ENCODE measurements at regions not wholly inside any gene's neighbourhood (a gene's known extent, or its start where the extent isn't known, plus 50 kb on each side); places are given as distances from the start of the nearest gene placed in this dataset.

- TF ChIP-seq CTCF (IDR thresholded peaks at IDR 0.05; ENCODE audit: borderline replicate concordance, extremely low read depth, insufficient read depth): no peak
- H3K27ac ChIP-seq (ENCODE audit: low read depth in 2 of 2, low read length in 2 of 2): no peak overlapping the region
- no peak for FAIRE-seq
- no peaks in the 10 kb centered on the region for H3K4me1 ChIP-seq (ENCODE audit: control insufficient read depth in 2 of 3, insufficient read depth in 2 of 3, low read depth in 1 of 3, low read length in 3 of 3)
- H3K9me3 ChIP-seq (ENCODE audit: control insufficient read depth in 2 of 3, insufficient read depth in 1 of 3, low read length in 3 of 3): no peaks in the 10 kb centered on the region
- intact Hi-C loops (cut with DNase I): no loop called here
- DNase-seq: peak in 1 of 5 donors; percentile 57
- H3K27me3 ChIP-seq (ENCODE audit: control insufficient read depth, insufficient read depth, low read length): no peaks in the 10 kb centered on the region
- H3K9ac ChIP-seq (ENCODE audit: low read length in 3 of 3): no peak overlapping the region
- H3K36me3 ChIP-seq (ENCODE audit: control insufficient read depth in 2 of 3, insufficient read depth in 3 of 3, low read length in 3 of 3): no peaks in the 10 kb centered on the region
- no peak overlapping the region for H3K4me3 ChIP-seq (ENCODE audit: low read length in 3 of 3)
These were observed 77.3 kb upstream of the PLCXD3 start for GRCh38 chr5:41587668-41588067.

GRCh38 chr5:41575110-41575779 is 64.8 kb upstream of the PLCXD3 start:
- Histone ChIP-seq H3K36me3 (ENCODE audit: control insufficient read depth in 2 of 3, insufficient read depth in 3 of 3, low read length in 3 of 3) (no peaks in the 10 kb centered on the region), H3K4me3 (ENCODE audit: low read length in 3 of 3) (no peak overlapping the region)
- FAIRE-seq: no peak

GRCh38 chr5:41574391-41574790 is 64.0 kb upstream of the PLCXD3 start:
- Histone ChIP-seq H3K4me3 (ENCODE audit: low read length in 3 of 3) (no peak overlapping the region), H3K27ac (ENCODE audit: low read depth in 2 of 2, low read length in 2 of 2) (no peak overlapping the region), H3K4me1 (ENCODE audit: control insufficient read depth in 2 of 3, insufficient read depth in 2 of 3, low read depth in 1 of 3, low read length in 3 of 3) (no peaks in the 10 kb centered on the region), H3K27me3 (ENCODE audit: control insufficient read depth, insufficient read depth, low read length) (no peaks in the 10 kb centered on the region), H3K9ac (ENCODE audit: low read length in 3 of 3) (no peak overlapping the region), H3K36me3 (ENCODE audit: control insufficient read depth in 2 of 3, insufficient read depth in 3 of 3, low read length in 3 of 3) (no peaks in the 10 kb centered on the region), H3K9me3 (ENCODE audit: control insufficient read depth in 2 of 3, insufficient read depth in 1 of 3, low read length in 3 of 3) (no peaks in the 10 kb centered on the region)
- no peak for FAIRE-seq
- no peak for DNase-seq
- intact Hi-C loops (cut with DNase I): no loop called here
- no peak for TF ChIP-seq CTCF (IDR thresholded peaks at IDR 0.05; ENCODE audit: borderline replicate concordance, extremely low read depth, insufficient read depth)

More at GRCh38 chr5:41575110-41575779, 64.8 kb upstream of the PLCXD3 start:
- intact Hi-C loops (cut with DNase I): no loop called here
- H3K27ac ChIP-seq (ENCODE audit: low read depth in 2 of 2, low read length in 2 of 2): no peak overlapping the region
- DNase-seq: no peak
- H3K4me1 ChIP-seq (ENCODE audit: control insufficient read depth in 2 of 3, insufficient read depth in 2 of 3, low read depth in 1 of 3, low read length in 3 of 3): no peaks in the 10 kb centered on the region
- H3K9ac ChIP-seq (ENCODE audit: low read length in 3 of 3): no peak overlapping the region
- no peaks in the 10 kb centered on the region for H3K27me3 ChIP-seq (ENCODE audit: control insufficient read depth, insufficient read depth, low read length)
- no peaks in the 10 kb centered on the region for H3K9me3 ChIP-seq (ENCODE audit: control insufficient read depth in 2 of 3, insufficient read depth in 1 of 3, low read length in 3 of 3)
- no peak for TF ChIP-seq CTCF (IDR thresholded peaks at IDR 0.05; ENCODE audit: borderline replicate concordance, extremely low read depth, insufficient read depth)
